CD4-positive, alpha-beta T cell treated with Interleukin-15 for 4 hours (primary cell): ENCODE measurements at regions not wholly inside any gene's neighbourhood (a gene's known extent, or its start where the extent isn't known, plus 50 kb on each side); places are given as distances from the start of the nearest gene placed in this dataset.

Experiments
- DNase-seq: peaks from one replicate; pipeline ENCODE4 v3.0.0-alpha.2; 2020; ENCODE audit warnings: low spot score

- DNase-seq: no peak
These were observed 96.4 kb downstream of the TMEM170B start for GRCh38 chr6:11633741-11634509.

GRCh38 chr6:11634948-11635347, 97.4 kb downstream of the TMEM170B start:
- DNase-seq: no peak

GRCh38 chr6:11636121-11636520, 98.6 kb downstream of the TMEM170B start:
- no peak for DNase-seq

GRCh38 chr6:11637266-11637665, 99.7 kb downstream of the TMEM170B start:
- DNase-seq: no peak

GRCh38 chr6:11639376-11640235, 102.1 kb downstream of the TMEM170B start:
- no peak for DNase-seq

GRCh38 chr6:11640486-11640885, 102.9 kb downstream of the TMEM170B start:
- DNase-seq: no peak

- DNase-seq: no peak
These were observed 106.5 kb downstream of the TMEM170B start for GRCh38 chr6:11644071-11644470.

GRCh38 chr6:11644601-11645000, 107.1 kb downstream of the TMEM170B start:
- DNase-seq: no peak

- DNase-seq: no peak
These were observed 107.5 kb downstream of the TMEM170B start for GRCh38 chr6:11645016-11645415.

GRCh38 chr6:11648436-11648775, 110.9 kb downstream of the TMEM170B start:
- no peak for DNase-seq

- no peak for DNase-seq
These were observed 111.3 kb downstream of the TMEM170B start for GRCh38 chr6:11648889-11649288.

GRCh38 chr6:11650025-11650696, 112.6 kb downstream of the TMEM170B start:
- no peak for DNase-seq

- DNase-seq: no peak
These were observed 113.2 kb downstream of the TMEM170B start for GRCh38 chr6:11650711-11651110.

- peak; percentile 36 for DNase-seq
These were observed 115.6 kb downstream of the TMEM170B start for GRCh38 chr6:11653028-11653583.

- DNase-seq: no peak
These were observed 117.3 kb downstream of the TMEM170B start for GRCh38 chr6:11654876-11655275.

GRCh38 chr6:11656491-11656890, 118.9 kb downstream of the TMEM170B start:
- no peak for DNase-seq

- no peak for DNase-seq
These were observed 118.8 kb downstream of the ADTRP start for GRCh38 chr6:11659757-11660156.

GRCh38 chr6:11662323-11662722, 116.3 kb downstream of the ADTRP start:
- no peak for DNase-seq

GRCh38 chr6:11663519-11663918, 115.1 kb downstream of the ADTRP start:
- no peak for DNase-seq
